ENCODE measurements at regions not wholly inside any gene's neighbourhood (a gene's known extent, or its start where the extent isn't known, plus 50 kb on each side); places are given as distances from the start of the nearest gene placed in this dataset.
A peak's percentile ranks its signal among the peaks of the same experiment; 100 is the strongest.

DNA sequence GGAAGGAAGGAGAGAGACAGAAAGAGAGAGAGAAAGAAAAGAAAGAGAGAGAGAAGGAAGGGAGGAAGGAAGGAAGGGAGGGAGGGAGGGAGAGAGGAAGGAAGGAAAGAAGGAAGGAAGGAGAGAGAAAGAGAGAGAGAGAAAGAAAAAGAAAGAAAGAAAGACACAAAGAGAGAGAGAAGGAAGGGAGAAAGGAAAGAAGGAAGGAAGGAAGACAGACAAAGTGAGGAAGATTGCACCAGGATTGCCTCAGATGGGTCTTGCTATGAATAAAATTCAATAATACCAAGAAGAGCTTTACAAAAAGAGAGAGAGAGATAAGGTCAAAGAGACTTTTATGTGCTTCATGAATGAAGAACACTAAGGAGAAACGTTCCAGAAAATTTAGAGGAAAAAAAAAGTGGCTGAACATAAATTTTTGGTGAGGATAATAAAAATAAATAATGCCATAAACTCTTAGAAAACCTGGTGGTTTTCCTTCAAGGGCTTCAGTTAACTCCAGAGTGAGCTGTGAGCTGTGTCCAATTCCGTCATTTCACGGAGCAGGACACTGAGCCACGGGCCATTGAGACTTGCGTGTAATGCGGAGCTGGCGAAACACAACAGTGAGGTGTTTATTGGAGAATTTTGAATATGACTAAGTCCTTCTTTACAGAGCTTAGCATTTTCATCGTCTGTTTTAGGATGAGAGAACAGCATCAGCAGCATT, 72.7 kb upstream of the TNRC6C start:
- 69 to 85% (median 78%) methylated on average over 8 of the region's 8 CpGs for WGBS, 4 donors
- Histone ChIP-seq H3K27me3 (no peaks in the 10 kb centered on the region), H3K4me1 (peaks cover 12 to 54% (median 38%) of the 10 kb centered on the region in 12 donors), H3K9me3 (no peaks in the 10 kb centered on the region), H3K36me3 (no peaks in the 10 kb centered on the region), H3K27ac (peak overlapping the region in 2 of 12 donors; percentile 38 to 43), H3K4me3 (no peak overlapping the region)
- intact Hi-C loops (cut with DNase I) = loop anchor here in 5 of 10 donors (2.0 to 10.0 kb wide), 4 partner anchors 71 to 129 kb away; partner anchors contain the start of gene TNRC6C (in 1 of the 5)
- no peak for TF ChIP-seq POLR2A (IDR thresholded peaks at IDR 0.05)
- no peak for TF ChIP-seq CTCF (IDR thresholded peaks at IDR 0.05)
- DNase-seq = no peak
- ATAC-seq = no peak

- 74 to 87% (median 83%) methylated on average over 13 of the region's 13 CpGs for WGBS, 4 donors
- DNase-seq (peak in 4 of 5 donors; percentile 39 to 71 (median 56)), ATAC-seq (no peak)
- peaks cover 7 to 49% (median 33%) of the 10 kb centered on the region in 12 donors for H3K4me1 ChIP-seq
- H3K4me3 ChIP-seq = no peak overlapping the region
- no peaks in the 10 kb centered on the region for H3K27me3 ChIP-seq
- peak overlapping the region in 4 of 12 donors; percentile 38 to 79 (median 58) for H3K27ac ChIP-seq
- no peak for TF ChIP-seq POLR2A (IDR thresholded peaks at IDR 0.05)
- TF ChIP-seq CTCF (IDR thresholded peaks at IDR 0.05) = no peak
- intact Hi-C loops (cut with DNase I) = loop anchor here in 5 of 10 donors (2.0 to 10.0 kb wide), 4 partner anchors 71 to 128 kb away; partner anchors contain the start of gene TNRC6C (in 1 of the 5)
- H3K9me3 ChIP-seq = no peaks in the 10 kb centered on the region
- no peaks in the 10 kb centered on the region for H3K36me3 ChIP-seq
Observed at GRCh38 chr17:77886387-77886728, 72.1 kb upstream of the TNRC6C start.

DNA sequence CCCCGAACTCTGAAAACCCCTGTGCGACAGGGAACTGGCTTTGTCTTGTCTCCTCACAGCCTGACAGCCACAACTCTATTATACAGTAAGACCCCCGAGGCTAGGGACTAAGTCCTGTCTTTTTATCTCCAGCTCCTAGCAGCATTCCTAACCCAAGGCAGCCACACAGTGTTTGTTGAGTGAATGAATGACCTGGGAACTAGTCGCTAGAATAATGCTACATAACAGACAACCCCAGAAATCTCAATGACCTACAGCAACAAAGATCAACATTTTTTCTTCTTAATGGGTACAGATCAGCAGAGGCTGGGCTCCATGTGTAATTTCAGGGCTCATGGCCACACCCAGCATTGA, 71.4 kb upstream of the TNRC6C start:
- no peaks in the 10 kb centered on the region for H3K36me3 ChIP-seq
- peak overlapping the region in 10 of 12 donors; percentile 47 to 65 (median 56) for H3K4me3 ChIP-seq
- H3K4me1 ChIP-seq = peaks cover 2 to 41% (median 26%) of the 10 kb centered on the region in 12 donors
- ATAC-seq = no peak
- no peaks in the 10 kb centered on the region for H3K9me3 ChIP-seq
- no peak for TF ChIP-seq POLR2A (IDR thresholded peaks at IDR 0.05)
- 75 to 83% (median 78%) methylated on average over 4 of the region's 4 CpGs for WGBS, 4 donors
- H3K27me3 ChIP-seq = no peaks in the 10 kb centered on the region
- intact Hi-C loops (cut with DNase I) = loop anchor here in 5 of 10 donors (2.0 to 10.0 kb wide), 4 partner anchors 70 to 128 kb away; partner anchors contain the start of gene TNRC6C (in 1 of the 5)
- DNase-seq = no peak
- peak overlapping the region in 10 of 12 donors; percentile 36 to 79 (median 69) for H3K27ac ChIP-seq

DNA sequence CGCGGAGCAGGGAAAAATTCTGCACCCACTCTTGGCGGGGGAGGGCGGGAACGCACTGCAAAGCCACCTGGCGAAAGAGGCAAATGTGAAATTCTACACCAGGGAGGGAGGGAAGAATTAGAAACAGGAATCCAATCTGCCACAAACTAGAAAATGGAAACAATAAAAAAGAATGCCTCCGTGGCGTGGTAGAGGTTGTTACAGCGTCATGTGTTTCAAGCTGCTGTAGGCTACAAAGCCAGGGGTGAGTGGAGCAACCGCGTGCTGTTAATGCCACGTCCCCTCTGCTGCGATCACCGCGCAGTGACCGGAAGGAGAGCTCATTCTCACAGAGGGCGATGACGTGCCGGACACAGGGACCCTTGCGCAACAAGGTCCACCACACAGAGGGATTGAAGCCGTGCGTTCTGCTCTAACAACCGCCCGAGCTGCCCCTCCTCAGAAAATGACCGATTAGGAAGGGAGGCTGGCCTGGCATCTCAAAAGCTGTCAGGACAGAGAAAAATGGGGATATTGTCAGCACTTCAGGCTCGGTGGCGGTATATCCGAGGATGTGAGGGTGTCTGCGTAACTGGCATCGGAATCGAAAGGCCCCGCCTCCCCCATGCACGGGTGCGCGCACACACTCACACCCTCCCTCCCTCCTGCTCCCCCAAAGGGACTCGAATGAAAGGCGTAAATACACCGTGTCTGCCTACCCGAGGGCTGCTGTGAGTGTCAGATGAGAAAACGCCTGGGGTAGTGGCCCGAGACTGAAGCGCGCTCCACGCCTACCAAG, 70.8 kb upstream of the TNRC6C start:
- WGBS, 4 donors = 6 to 14% (median 7%) methylated on average over 41 to 44 of the region's 44 CpGs
- ATAC-seq = peak; percentile 71 to 92 (median 90)
- TF ChIP-seq CTCF (IDR thresholded peaks at IDR 0.05) (no peak), POLR2A (IDR thresholded peaks at IDR 0.05) (peak in 1 of 2 donors; percentile 40)
- Histone ChIP-seq H3K27me3 (no peaks in the 10 kb centered on the region), H3K27ac (peak overlapping the region; percentile 18 to 79 (median 65)), H3K36me3 (no peaks in the 10 kb centered on the region), H3K4me3 (peak overlapping the region; percentile 3 to 65 (median 56)), H3K4me1 (peaks cover 0 to 36% (median 20%) of the 10 kb centered on the region in 12 donors), H3K9me3 (no peaks in the 10 kb centered on the region)
- peak; percentile 80 to 91 (median 91) for DNase-seq
- intact Hi-C loops (cut with DNase I) = loop anchor here in 6 of 10 donors (2.0 to 10.0 kb wide), 5 partner anchors 70 to 127 kb away; partner anchors contain the start of gene TNRC6C (in 2 of the 6)
